ENCODE measurements at regions not wholly inside any gene's neighbourhood (a gene's known extent, or its start where the extent isn't known, plus 50 kb on each side); places are given as distances from the start of the nearest gene placed in this dataset.

- TF ChIP-seq, protein P1, sequence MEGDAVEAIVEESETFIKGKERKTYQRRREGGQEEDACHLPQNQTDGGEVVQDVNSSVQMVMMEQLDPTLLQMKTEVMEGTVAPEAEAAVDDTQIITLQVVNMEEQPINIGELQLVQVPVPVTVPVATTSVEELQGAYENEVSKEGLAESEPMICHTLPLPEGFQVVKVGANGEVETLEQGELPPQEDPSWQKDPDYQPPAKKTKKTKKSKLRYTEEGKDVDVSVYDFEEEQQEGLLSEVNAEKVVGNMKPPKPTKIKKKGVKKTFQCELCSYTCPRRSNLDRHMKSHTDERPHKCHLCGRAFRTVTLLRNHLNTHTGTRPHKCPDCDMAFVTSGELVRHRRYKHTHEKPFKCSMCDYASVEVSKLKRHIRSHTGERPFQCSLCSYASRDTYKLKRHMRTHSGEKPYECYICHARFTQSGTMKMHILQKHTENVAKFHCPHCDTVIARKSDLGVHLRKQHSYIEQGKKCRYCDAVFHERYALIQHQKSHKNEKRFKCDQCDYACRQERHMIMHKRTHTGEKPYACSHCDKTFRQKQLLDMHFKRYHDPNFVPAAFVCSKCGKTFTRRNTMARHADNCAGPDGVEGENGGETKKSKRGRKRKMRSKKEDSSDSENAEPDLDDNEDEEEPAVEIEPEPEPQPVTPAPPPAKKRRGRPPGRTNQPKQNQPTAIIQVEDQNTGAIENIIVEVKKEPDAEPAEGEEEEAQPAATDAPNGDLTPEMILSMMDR (IDR thresholded peaks at IDR 0.05) = no peak
- no peak for TF ChIP-seq POLR2A (IDR thresholded peaks at IDR 0.05)
Measured at GRCh38 chr11:130711193-130711592, 205.1 kb downstream of the SNX19 start.
